RWPE2 (cell line): ENCODE measurements at regions not wholly inside any gene's neighbourhood (a gene's known extent, or its start where the extent isn't known, plus 50 kb on each side); places are given as distances from the start of the nearest gene placed in this dataset.

Experiments used
- ATAC-seq: fragments of 200-7000 bp; cut with Tn5 transposase; 3 replicates; pipeline ENCODE4 v1.9.1; 2021; ENCODE audit warnings: low read depth
- DNase-seq: peaks from one replicate; pipeline ENCODE4 v3.0.0-alpha.2; 2020; ENCODE audit warnings: low spot score
- H3K27ac ChIP-seq: fragments of 450-650 bp; 2 replicates; pipeline ENCODE4 v1.5.1; 2017; ENCODE audit warnings: mild to moderate bottlenecking; ENCODE audit not compliant: poor library complexity, severe bottlenecking
- H3K27me3 ChIP-seq: fragments of 250-450 bp; sonication (Bioruptor Pico); 2 replicates; pipeline ENCODE4 v1.5.1; 2021; ENCODE audit warnings: mild to moderate bottlenecking, moderate library complexity; ENCODE audit not compliant: insufficient read depth, poor library complexity, severe bottlenecking
- H3K36me3 ChIP-seq: fragments of 250-450 bp; sonication (Bioruptor Pico); 2 replicates; pipeline ENCODE4 v1.5.1; 2020; ENCODE audit warnings: low read depth, mild to moderate bottlenecking, moderate library complexity
- H3K4me1 ChIP-seq: fragments of 250-450 bp; sonication (Bioruptor Pico); 2 replicates; pipeline ENCODE4 v1.5.1; 2021; ENCODE audit warnings: mild to moderate bottlenecking, moderate library complexity; ENCODE audit not compliant: insufficient read depth, poor library complexity, severe bottlenecking
- H3K4me3 ChIP-seq: fragments of 250-450 bp; sonication (Bioruptor Pico); 2 replicates; pipeline ENCODE4 v1.5.1; 2021; ENCODE audit warnings: mild to moderate bottlenecking, moderate library complexity; ENCODE audit not compliant: severe bottlenecking
- H3K9me3 ChIP-seq: fragments of 250-450 bp; sonication (Bioruptor Pico); 2 replicates; pipeline ENCODE4 v1.5.1; 2021; ENCODE audit warnings: mild to moderate bottlenecking, moderate library complexity; ENCODE audit not compliant: severe bottlenecking
- CTCF ChIP-seq: fragments of 450-650 bp; IDR thresholded peaks from one replicate; pipeline ENCODE4 v1.5.1; 2017; ENCODE audit warnings: mild to moderate bottlenecking, moderate library complexity; ENCODE audit not compliant: poor library complexity, severe bottlenecking

- no peak for DNase-seq
- H3K27me3 ChIP-seq = no peaks in the 10 kb centered on the region
- no peak for TF ChIP-seq CTCF
Observed at GRCh38 chr20:41895241-41896032, 277.3 kb upstream of the CHD6 start.

GRCh38 chr20:41894255-41894963 is 276.2 kb upstream of the CHD6 start:
- Histone ChIP-seq H3K27me3 (no peaks in the 10 kb centered on the region), H3K27ac (no peak overlapping the region), H3K36me3 (no peaks in the 10 kb centered on the region), H3K9me3 (no peaks in the 10 kb centered on the region), H3K4me1 (no peaks in the 10 kb centered on the region), H3K4me3 (no peak overlapping the region)
- DNase-seq (no peak), ATAC-seq (no peak)
- no peak for TF ChIP-seq CTCF

More at GRCh38 chr20:41895241-41896032, 277.3 kb upstream of the CHD6 start:
- Histone ChIP-seq H3K27ac (no peak overlapping the region), H3K4me1 (no peaks in the 10 kb centered on the region), H3K9me3 (no peaks in the 10 kb centered on the region), H3K36me3 (no peaks in the 10 kb centered on the region), H3K4me3 (no peak overlapping the region)
- no peak for ATAC-seq

GRCh38 chr20:41892031-41892430 is 273.9 kb upstream of the CHD6 start:
- Histone ChIP-seq H3K36me3 (no peaks in the 10 kb centered on the region), H3K27ac (no peak overlapping the region), H3K27me3 (no peaks in the 10 kb centered on the region), H3K4me1 (no peaks in the 10 kb centered on the region), H3K9me3 (no peaks in the 10 kb centered on the region), H3K4me3 (no peak overlapping the region)
- ATAC-seq = no peak
- no peak for DNase-seq
- TF ChIP-seq CTCF = no peak

GRCh38 chr20:41889844-41890224 is 271.7 kb upstream of the CHD6 start:
- Histone ChIP-seq H3K27me3 (no peaks in the 10 kb centered on the region), H3K36me3 (no peaks in the 10 kb centered on the region)

More at GRCh38 chr20:41889844-41890224, 271.7 kb upstream of the CHD6 start:
- H3K4me3 ChIP-seq = no peak overlapping the region
- no peak overlapping the region for H3K27ac ChIP-seq
- no peak for TF ChIP-seq CTCF
- no peaks in the 10 kb centered on the region for H3K9me3 ChIP-seq
- H3K4me1 ChIP-seq = no peaks in the 10 kb centered on the region
- ATAC-seq (peak; percentile 74), DNase-seq (no peak)
